ENCODE measurements at regions not wholly inside any gene's neighbourhood (a gene's known extent, or its start where the extent isn't known, plus 50 kb on each side); places are given as distances from the start of the nearest gene placed in this dataset.

GRCh38 chr2:57656198-57656597 lies 390.4 kb upstream of the VRK2 start:
- Histone ChIP-seq H3K9me3 (no peaks in the 10 kb centered on the region; the same call in 1 of the 2 replicates), H4K20me1 (ENCODE audit: insufficient read depth) (no peaks in the 10 kb centered on the region), H2AFZ (ENCODE audit: low read depth) (no peak overlapping the region), H3F3A (replicated peaks; ENCODE audit: insufficient read depth) (no peaks in the 10 kb centered on the region), H3K4me2 (no peak overlapping the region), H3K9me2 (no peaks in the 10 kb centered on the region; the same call in 1 of the 2 replicates), H3K4me3 (ENCODE audit: low read depth in 2 of 2, low read length in 1 of 2) (no peak overlapping the region), H3K79me2 (ENCODE audit: insufficient read depth) (no peaks in the 10 kb centered on the region), H3K4me1 (ENCODE audit: control insufficient read depth in 1 of 2, insufficient read depth in 2 of 2, low read depth in 1 of 2, low read length in 1 of 2) (no peaks in the 10 kb centered on the region), H3K27me3 (ENCODE audit: insufficient read depth) (no peaks in the 10 kb centered on the region), H3K9ac (no peak overlapping the region), H3K27ac (ENCODE audit: low read depth in 2 of 2, low read length in 1 of 2) (no peak overlapping the region), H3K36me3 (replicated peaks in 1 of 2; ENCODE audit: control insufficient read depth in 1 of 2, insufficient read depth in 2 of 2, low read length in 1 of 2) (no peaks in the 10 kb centered on the region)
- CTCF ChIA-PET, result no interaction called here
- TF ChIP-seq NRF1 (IDR thresholded peaks at IDR 0.05; ENCODE audit: low read depth, low read length) (no peak), POLR2AphosphoS5 (IDR thresholded peaks at IDR 0.05; ENCODE audit: low read depth, low read length) (no peak), NFIC (IDR thresholded peaks at IDR 0.05; ENCODE audit: borderline replicate concordance) (no peak), EP300 (IDR thresholded peaks at IDR 0.05; ENCODE audit: borderline replicate concordance in 1 of 2, low read depth in 1 of 2, low read length in 1 of 2) (no peak), JUND (IDR thresholded peaks at IDR 0.05) (no peak), FOSL2 (IDR thresholded peaks at IDR 0.05; ENCODE audit: borderline replicate concordance, low read depth) (no peak), CHD2 (IDR thresholded peaks at IDR 0.05; ENCODE audit: low read length, partially characterized antibody) (no peak), MEF2A (IDR thresholded peaks at IDR 0.05; ENCODE audit: borderline replicate concordance, low read depth) (no peak), USF1 (IDR thresholded peaks at IDR 0.05; ENCODE audit: borderline replicate concordance, low read depth) (no peak), MXI1 (IDR thresholded peaks at IDR 0.05; ENCODE audit: low read depth, low read length) (no peak), FOXM1 (IDR thresholded peaks at IDR 0.05; ENCODE audit: low read depth) (no peak), IRF3 (IDR thresholded peaks at IDR 0.05; ENCODE audit: low read depth, low read length) (no peak), RXRA (IDR thresholded peaks at IDR 0.05; ENCODE audit: borderline replicate concordance, low read depth) (no peak), GATA2 (CRISPR knock-in tag; IDR thresholded peaks at IDR 0.05) (no peak)
- POLR2A ChIA-PET, result no interaction called here
- no peak for DNase-seq
- WGBS (ENCODE audit: low lambda C conversion rate), result 6% methylated on average over 3 of the region's 3 CpGs

- Histone ChIP-seq H2AFZ (ENCODE audit: low read depth) (no peak overlapping the region), H3K4me1 (ENCODE audit: control insufficient read depth in 1 of 2, insufficient read depth in 2 of 2, low read depth in 1 of 2, low read length in 1 of 2) (no peaks in the 10 kb centered on the region), H3K9ac (no peak overlapping the region), H3K9me2 (peaks cover 13% of the 10 kb centered on the region), H3K27me3 (ENCODE audit: insufficient read depth) (no peaks in the 10 kb centered on the region), H3K36me3 (replicated peaks in 1 of 2; ENCODE audit: control insufficient read depth in 1 of 2, insufficient read depth in 2 of 2, low read length in 1 of 2) (no peaks in the 10 kb centered on the region), H3K4me2 (no peak overlapping the region), H3K79me2 (ENCODE audit: insufficient read depth) (no peaks in the 10 kb centered on the region), H4K20me1 (ENCODE audit: insufficient read depth) (no peaks in the 10 kb centered on the region), H3F3A (replicated peaks; ENCODE audit: insufficient read depth) (no peaks in the 10 kb centered on the region), H3K27ac (ENCODE audit: low read depth in 2 of 2, low read length in 1 of 2) (no peak overlapping the region), H3K9me3 (no peaks in the 10 kb centered on the region), H3K4me3 (ENCODE audit: low read depth in 2 of 2, low read length in 1 of 2) (no peak overlapping the region)
- ChIA-PET CTCF (no interaction called here), POLR2A (no interaction called here)
- TF ChIP-seq EZH2phosphoT487 (IDR thresholded peaks at IDR 0.05; ENCODE audit: borderline replicate concordance, low read depth) (no peak), REST (IDR thresholded peaks at IDR 0.05; ENCODE audit: low read depth, low read length) (no peak), NRF1 (IDR thresholded peaks at IDR 0.05; ENCODE audit: low read depth, low read length) (no peak), TEAD4 (IDR thresholded peaks at IDR 0.05; ENCODE audit: borderline replicate concordance, insufficient read depth) (no peak), GATA2 (CRISPR knock-in tag; IDR thresholded peaks at IDR 0.05) (no peak), ELF1 (IDR thresholded peaks at IDR 0.05) (no peak), MEF2A (IDR thresholded peaks at IDR 0.05; ENCODE audit: borderline replicate concordance, low read depth) (no peak), MXI1 (IDR thresholded peaks at IDR 0.05; ENCODE audit: low read depth, low read length) (no peak), RFX5 (IDR thresholded peaks at IDR 0.05; ENCODE audit: low read length) (no peak), CTCF (IDR thresholded peaks at IDR 0.05) (no peak)
- 11% methylated on average over 1 of the region's 1 CpG for WGBS (ENCODE audit: low lambda C conversion rate)
- no peak for DNase-seq
Observed at GRCh38 chr2:57669570-57669969, 377.0 kb upstream of the VRK2 start.
